GM19452 (cell line): ENCODE measurements at regions not wholly inside any gene's neighbourhood (a gene's known extent, or its start where the extent isn't known, plus 50 kb on each side); places are given as distances from the start of the nearest gene placed in this dataset.
"Not testable (repeated sequence)": the region's sequence is repeated elsewhere in the genome, so short reads cannot be mapped to it uniquely, and the experiment has no call there.

Source experiments
- ATAC-seq: cut with Tn5 transposase; IDR thresholded peaks from one replicate; pipeline ENCODE4 v1.9.1; 2021; ENCODE audit not compliant: unreplicated experiment

DNA sequence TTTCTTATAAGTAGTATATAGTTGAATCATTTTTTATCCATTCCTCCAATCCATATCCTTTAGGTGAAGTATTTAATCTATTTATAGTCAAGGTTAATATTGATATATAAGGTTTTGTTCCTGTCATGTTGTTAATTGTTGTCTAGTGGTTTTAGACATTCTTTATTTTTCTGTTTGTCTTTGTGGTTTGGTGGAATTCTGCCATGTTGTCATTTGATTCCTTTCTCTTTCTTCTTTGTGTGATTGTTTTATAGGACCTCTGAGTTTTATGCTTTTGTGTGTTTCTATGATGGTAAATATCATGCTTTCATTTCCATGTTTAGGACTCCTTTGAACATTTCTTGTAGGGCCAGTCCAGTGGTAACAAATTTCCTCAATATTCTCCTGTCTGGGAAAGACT, 450.3 kb upstream of the BTBD3 start:
- no peak for ATAC-seq

DNA sequence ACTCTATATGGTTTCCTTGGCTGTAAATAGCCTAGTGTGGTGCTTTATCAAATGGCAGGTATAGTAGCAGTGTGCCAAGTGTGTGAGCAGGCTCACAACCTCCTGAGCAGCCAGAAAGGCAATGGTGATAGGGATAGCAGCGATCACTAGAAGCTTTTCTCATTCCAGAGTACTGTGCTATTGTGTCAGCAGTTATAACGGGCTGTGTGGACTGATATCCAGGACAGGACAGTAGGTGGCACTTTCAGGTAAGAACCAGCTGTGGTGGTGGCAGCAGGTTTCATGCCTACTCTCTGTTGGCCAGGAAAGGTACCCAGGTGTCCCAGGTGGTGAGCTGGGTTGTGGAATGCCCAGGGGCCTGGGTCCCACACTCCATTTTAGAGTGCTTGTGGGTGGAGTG, 448.8 kb upstream of the BTBD3 start:
- ATAC-seq, result no peak

DNA sequence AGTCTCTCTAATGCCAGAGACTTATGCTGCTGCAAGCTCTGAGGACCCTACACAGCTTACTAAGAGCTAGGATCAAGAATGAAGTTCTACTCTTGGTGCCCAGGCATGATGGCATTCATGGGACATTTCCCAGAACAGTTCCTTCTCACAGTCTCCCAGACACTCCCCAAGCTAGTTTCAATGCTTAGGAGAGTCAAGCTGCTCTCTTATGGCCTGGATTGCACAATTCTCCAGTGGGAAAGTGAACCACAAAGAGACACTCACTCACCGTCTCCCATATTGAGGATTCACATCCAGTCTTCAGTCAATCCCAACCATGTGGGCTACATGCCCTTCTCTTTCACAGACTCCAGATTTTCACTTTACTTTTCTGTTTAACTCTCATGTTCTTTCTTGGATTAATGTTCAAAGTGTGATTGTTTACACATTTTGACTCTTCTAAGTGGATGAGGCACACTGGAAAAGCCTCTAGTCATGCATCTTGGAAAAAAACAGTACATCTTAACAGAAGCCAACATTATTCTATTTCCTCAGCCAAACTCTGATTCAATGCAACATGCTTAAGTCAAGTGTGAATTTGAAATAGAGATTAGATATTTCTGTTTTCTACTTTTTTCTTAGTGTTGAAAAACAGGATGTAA, 447.8 kb upstream of the BTBD3 start:
- no peak for ATAC-seq

DNA sequence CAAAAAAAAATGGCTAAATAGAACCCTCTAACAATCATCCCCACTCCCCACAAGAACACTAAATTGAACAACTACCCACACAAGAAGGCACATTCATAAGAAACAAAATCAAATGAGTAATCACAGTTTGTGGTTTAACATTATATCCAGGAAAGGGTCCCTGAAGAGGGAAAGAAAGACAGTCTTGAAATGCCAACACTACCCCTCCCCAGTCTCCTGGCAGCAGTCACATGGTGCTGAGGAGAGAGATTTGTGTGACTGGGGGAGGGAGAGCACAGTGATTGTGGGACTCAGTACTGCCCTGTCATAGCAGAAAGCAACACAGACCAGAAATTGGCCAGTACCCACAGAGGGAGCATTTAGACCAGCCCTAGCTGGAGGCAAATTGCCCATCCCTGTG, 443.7 kb upstream of the BTBD3 start:
- no peak for ATAC-seq

GRCh38 chr20:11483697-11484096, 434.0 kb upstream of the BTBD3 start:
- no peak for ATAC-seq

GRCh38 chr20:11484479-11484878, 433.2 kb upstream of the BTBD3 start:
- ATAC-seq, result no peak

- no peak for ATAC-seq
Observed at GRCh38 chr20:11492386-11492785, 425.3 kb upstream of the BTBD3 start.

DNA sequence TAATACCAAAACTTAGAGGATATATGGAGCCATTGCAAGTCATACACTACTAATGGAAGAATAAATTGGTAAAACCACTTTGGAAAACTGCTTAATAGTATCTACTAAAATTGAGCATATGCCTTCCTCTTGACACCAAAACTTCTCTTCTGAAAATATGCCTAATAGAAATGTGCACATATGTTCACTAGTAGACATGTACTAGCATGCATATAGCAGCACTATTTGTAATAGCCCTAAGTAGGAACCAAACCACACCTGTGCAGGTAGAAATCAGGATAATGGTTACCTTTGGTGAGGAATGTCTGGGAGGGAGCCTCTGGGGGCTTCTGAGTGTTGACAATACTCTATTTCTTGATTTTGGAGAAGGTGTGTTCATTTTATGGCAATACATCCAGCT, 424.8 kb upstream of the BTBD3 start:
- ATAC-seq, result no peak

- no peak for ATAC-seq
Observed at GRCh38 chr20:11496380-11496779, 421.3 kb upstream of the BTBD3 start.

DNA sequence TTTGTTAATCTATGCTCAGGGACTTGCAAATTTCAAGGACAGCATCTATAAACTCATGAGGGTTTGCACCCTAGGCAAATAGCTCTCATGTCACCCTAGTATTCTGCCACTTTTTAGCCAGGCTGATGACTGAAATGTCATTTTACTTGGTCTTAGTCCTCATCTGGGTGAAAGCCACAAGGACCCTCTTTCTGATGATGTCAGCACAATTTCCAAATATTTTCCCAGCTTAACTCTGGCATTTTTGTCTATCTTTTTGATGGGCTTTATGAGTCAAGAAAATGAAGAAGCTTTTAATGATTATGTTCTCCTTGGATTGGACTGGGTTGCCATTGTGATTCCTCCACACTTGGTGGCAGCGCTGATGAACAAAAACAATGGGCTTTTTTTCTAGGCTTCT, 420.1 kb upstream of the BTBD3 start:
- no peak for ATAC-seq

DNA sequence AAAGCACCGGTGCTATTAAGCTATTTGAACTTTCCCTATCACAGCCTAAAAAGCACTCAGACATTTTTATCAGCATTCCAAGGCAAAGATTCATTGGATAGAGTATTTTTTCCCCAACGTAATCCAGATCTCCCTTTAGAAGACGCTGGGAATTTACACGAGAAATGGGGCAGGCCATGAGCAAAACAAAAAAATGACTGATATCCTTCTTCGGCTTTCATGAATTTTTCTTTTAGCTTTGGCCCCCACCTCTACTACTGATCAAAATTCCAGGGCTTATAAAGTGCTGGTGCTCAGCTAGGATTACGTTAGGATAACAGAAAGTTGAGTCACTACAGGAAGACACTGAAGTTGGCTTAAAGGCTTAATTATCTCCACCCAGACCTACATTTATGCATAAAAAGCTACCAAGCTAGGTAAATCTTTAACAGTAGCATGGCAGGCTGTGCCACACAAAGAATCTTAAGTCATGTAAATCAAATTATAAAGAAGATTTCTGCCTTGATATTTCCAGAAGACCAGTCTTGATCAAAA, 418.5 kb upstream of the BTBD3 start:
- no peak for ATAC-seq

- no peak for ATAC-seq
Observed at GRCh38 chr20:11502061-11502460, 415.6 kb upstream of the BTBD3 start.

DNA sequence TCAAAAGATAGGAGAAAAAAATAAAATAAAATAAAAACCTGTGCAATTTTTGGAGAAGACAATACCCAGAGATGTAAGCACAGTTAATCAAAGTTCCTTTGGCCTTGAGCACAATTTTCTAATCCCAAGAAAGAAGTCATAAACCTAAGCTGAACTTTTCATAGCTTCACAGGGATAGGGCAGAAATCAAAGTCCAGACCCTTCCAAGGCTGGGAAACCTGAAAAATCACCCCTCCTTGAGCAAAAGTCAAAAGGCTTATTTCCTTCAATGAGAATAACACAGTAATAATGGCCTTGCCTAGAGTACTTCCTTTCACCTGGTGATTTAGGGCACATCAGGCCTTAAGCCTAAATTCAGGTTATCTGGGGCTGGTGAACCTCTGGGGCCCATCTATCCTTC, 415.0 kb upstream of the BTBD3 start:
- ATAC-seq, result no peak

DNA sequence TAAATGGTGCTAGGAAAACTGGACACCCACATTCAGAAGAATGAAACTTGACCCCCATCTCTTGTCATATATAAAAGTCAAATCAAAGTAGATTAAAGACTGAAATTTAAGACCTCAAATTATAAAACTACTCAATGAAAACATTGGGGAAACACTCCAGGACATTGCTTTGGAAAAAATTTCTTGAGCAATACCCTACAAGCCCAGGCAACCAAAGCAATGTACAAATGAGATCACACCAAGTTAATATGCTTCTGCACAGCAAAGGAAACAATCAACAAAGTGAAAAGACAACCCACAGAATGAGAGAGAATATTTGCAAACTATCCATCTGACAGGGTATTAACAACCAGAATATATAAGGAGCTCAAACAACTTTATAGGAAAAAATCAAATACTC, 407.9 kb upstream of the BTBD3 start:
- ATAC-seq, result no peak

DNA sequence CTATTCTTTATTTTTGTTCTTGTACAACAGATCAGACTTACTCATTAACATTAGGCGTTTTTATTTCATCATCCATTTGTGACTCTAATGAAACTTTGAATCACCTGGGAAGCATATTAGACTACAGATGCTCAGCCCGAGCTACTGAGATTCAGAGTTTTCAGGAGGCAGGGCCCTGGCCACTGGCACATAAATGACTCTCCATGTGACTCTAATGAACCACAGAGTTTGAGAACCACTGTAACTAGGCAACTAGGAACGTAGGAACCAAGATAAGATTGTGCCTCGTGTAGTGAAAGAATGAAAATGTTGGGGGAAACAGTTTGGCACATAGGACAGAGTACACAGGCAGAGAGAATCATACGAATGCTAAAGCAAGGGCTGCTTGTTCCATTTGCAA, 405.9 kb upstream of the BTBD3 start:
- ATAC-seq, result no peak

GRCh38 chr20:11513241-11513745, 404.4 kb upstream of the BTBD3 start:
- ATAC-seq, result not testable (repeated sequence)

DNA sequence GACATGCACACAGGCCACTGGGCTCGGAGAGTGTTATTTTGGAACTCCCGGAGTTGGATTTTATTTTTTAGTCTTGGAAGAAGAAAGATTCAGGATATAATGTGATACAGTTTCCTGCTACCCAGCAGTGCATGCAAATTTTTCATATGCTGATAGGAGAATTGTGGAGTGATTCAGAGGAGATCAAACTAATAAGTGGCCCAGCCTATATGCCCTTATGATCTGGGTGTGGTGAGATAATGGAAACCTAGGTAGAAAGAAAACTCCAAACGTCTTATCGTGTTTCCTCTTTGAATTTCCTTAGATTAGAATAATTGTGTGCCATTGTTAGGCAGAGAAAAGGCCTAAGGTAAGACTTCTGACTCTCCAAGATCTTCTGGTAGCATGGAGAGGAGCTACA, 401.2 kb upstream of the BTBD3 start:
- no peak for ATAC-seq

- no peak for ATAC-seq
Observed at GRCh38 chr20:11520596-11520995, 397.1 kb upstream of the BTBD3 start.

DNA sequence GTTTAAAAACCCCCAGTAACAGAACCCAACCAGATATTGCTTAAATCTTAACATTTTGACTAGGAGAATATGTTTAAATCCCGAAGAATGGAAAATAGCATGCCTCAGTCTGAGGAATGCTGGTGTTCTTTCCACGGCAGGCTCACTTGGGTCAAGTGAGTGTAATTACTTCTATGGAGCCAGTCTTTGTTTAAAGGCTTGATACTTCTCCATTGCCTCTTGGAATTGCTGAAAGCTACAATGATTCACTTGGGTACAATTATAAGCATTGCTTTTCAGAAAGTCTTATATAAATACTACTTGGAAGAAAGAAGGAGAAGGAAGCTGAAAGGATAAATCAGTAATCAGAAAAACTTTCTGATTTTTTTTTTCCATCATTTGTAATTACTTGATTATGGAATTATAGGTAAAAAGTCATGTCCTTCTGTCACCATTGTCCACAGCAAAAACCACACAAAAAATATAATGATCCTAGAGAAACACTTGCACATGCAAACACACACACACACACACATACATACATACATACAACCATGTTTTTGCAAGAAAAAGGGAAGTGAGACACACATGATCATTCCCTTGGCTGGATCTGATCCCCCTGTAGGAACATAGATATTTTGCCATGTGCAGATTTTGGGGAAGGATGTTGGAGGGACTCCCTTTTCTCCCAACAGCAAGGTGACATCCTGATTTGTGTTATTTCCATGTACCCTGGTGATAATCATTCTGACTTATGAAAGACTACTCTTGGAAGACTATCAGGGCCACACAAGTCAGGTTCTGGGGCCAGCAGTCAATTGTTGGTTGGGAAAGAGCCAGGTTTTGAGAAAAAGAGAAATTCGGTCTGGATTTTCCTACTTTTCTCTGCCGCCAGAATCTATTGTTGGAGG, 396.0 kb upstream of the BTBD3 start:
- no peak for ATAC-seq

- no peak for ATAC-seq
Observed at GRCh38 chr20:11522366-11522741, 395.3 kb upstream of the BTBD3 start.

DNA sequence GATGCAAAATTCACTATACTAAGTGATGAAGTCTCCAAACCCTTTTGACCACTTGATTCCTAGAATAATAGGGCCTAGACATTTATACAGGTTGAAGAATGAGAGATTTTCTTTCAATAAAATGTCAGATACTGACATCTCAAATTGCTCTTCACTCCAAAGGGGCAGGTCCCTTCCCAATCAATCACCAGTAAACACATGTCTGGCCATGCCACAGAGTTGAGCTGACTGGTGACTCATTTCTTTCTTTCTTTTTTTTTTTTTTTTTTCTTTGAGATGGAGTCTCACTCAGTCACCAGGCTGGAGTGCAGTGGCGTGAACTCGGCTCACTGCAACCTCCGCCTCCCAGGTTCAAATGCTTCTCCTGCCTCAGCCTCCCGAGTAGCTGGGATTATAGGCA, 388.6 kb upstream of the BTBD3 start:
- no peak for ATAC-seq

DNA sequence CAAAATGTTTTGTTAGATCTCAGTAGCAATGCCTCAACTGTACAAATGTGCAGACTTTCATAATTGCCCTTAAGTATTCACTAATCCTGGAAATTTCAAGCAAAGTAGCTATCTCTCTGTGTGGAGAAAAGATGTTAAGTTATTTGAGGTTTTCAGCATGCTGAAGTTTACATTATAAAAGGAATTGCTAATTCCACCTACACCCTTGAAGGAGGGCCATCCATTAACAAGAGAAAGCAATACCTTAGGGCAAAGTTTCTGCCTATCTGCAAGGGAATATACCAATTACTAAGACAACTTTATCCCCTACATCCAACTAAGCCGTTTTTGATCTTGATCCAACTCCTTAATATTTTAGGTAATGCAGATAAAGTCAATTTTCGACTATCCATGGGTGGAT, 380.7 kb upstream of the BTBD3 start:
- no peak for ATAC-seq
